ENCODE measurements at regions not wholly inside any gene's neighbourhood (a gene's known extent, or its start where the extent isn't known, plus 50 kb on each side); places are given as distances from the start of the nearest gene placed in this dataset.

GRCh38 chr18:34039201-34039600, 185.5 kb downstream of the NOL4 start:
- H3K27ac ChIP-seq = no peak overlapping the region
- intact Hi-C loops (cut with DNase I) = no loop called here
- H3K4me3 ChIP-seq = no peak overlapping the region
- H3K27me3 ChIP-seq (ENCODE audit: low read depth) = no peaks in the 10 kb centered on the region
- TF ChIP-seq, protein P1, sequence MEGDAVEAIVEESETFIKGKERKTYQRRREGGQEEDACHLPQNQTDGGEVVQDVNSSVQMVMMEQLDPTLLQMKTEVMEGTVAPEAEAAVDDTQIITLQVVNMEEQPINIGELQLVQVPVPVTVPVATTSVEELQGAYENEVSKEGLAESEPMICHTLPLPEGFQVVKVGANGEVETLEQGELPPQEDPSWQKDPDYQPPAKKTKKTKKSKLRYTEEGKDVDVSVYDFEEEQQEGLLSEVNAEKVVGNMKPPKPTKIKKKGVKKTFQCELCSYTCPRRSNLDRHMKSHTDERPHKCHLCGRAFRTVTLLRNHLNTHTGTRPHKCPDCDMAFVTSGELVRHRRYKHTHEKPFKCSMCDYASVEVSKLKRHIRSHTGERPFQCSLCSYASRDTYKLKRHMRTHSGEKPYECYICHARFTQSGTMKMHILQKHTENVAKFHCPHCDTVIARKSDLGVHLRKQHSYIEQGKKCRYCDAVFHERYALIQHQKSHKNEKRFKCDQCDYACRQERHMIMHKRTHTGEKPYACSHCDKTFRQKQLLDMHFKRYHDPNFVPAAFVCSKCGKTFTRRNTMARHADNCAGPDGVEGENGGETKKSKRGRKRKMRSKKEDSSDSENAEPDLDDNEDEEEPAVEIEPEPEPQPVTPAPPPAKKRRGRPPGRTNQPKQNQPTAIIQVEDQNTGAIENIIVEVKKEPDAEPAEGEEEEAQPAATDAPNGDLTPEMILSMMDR (IDR thresholded peaks at IDR 0.05) = no peak
- no peaks in the 10 kb centered on the region for H3K9me3 ChIP-seq
- no peaks in the 10 kb centered on the region for H3K36me3 ChIP-seq
- ATAC-seq = no peak
- DNase-seq = no peak
- no peaks in the 10 kb centered on the region for H3K4me1 ChIP-seq

GRCh38 chr18:34038086-34038485, 186.6 kb downstream of the NOL4 start:
- no peak overlapping the region for H3K27ac ChIP-seq
- TF ChIP-seq, protein P1 (IDR thresholded peaks at IDR 0.05) = no peak
- no peaks in the 10 kb centered on the region for H3K27me3 ChIP-seq (ENCODE audit: low read depth)
- H3K36me3 ChIP-seq = no peaks in the 10 kb centered on the region
- intact Hi-C loops (cut with DNase I) = no loop called here
- H3K4me3 ChIP-seq = no peak overlapping the region
- no peak for ATAC-seq
- no peaks in the 10 kb centered on the region for H3K9me3 ChIP-seq
- no peak for DNase-seq
- no peaks in the 10 kb centered on the region for H3K4me1 ChIP-seq

- intact Hi-C loops (cut with DNase I) = no loop called here
- ATAC-seq (no peak), DNase-seq (no peak)
- Histone ChIP-seq H3K4me1 (no peaks in the 10 kb centered on the region), H3K4me3 (no peak overlapping the region), H3K27me3 (ENCODE audit: low read depth) (no peaks in the 10 kb centered on the region), H3K9me3 (no peaks in the 10 kb centered on the region), H3K36me3 (no peaks in the 10 kb centered on the region), H3K27ac (no peak overlapping the region)
- TF ChIP-seq, protein P1 (IDR thresholded peaks at IDR 0.05) = no peak
Measured at GRCh38 chr18:34033968-34034367, 190.7 kb downstream of the NOL4 start.

DNA sequence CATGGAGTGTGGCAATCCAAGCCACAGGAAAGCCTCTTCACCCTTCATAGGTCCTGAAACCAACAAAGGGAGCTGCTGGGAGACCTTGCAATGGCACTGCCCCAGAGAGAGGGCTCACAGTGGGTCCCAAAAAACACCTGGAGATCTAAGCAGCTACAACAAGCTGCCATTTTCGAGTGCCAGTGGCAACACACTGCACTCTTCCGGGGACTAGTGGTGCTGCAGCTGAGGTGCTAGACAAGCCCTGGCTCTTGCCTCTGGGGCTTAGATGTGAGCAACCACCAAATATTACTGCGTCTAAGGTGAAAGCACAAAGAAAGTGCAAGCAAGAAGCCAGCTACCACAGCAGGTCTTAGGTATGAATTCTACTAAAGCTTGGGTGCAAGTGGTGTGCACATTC, 192.9 kb downstream of the NOL4 start:
- H3K9me3 ChIP-seq = no peaks in the 10 kb centered on the region
- H3K36me3 ChIP-seq = no peaks in the 10 kb centered on the region
- H3K4me1 ChIP-seq = no peaks in the 10 kb centered on the region
- no peak for DNase-seq
- ATAC-seq = no peak
- no peak overlapping the region for H3K27ac ChIP-seq
- H3K4me3 ChIP-seq = no peak overlapping the region
- intact Hi-C loops (cut with DNase I) = no loop called here
- TF ChIP-seq, protein P1 (IDR thresholded peaks at IDR 0.05) = no peak
- no peaks in the 10 kb centered on the region for H3K27me3 ChIP-seq (ENCODE audit: low read depth)

GRCh38 chr18:34028324-34028723, 196.4 kb downstream of the NOL4 start:
- no peaks in the 10 kb centered on the region for H3K9me3 ChIP-seq
- H3K27me3 ChIP-seq (ENCODE audit: low read depth) = no peaks in the 10 kb centered on the region
- no peak overlapping the region for H3K4me3 ChIP-seq
- DNase-seq (no peak), ATAC-seq (no peak)
- H3K27ac ChIP-seq = no peak overlapping the region
- H3K4me1 ChIP-seq = no peaks in the 10 kb centered on the region
- H3K36me3 ChIP-seq = no peaks in the 10 kb centered on the region
- TF ChIP-seq, protein P1 (IDR thresholded peaks at IDR 0.05) = no peak
- intact Hi-C loops (cut with DNase I) = no loop called here
